HepG2 (cell line): ENCODE measurements at regions not wholly inside any gene's neighbourhood (a gene's known extent, or its start where the extent isn't known, plus 50 kb on each side); places are given as distances from the start of the nearest gene placed in this dataset.

Source experiments
- LCORL ChIP-seq, 2 experiments: fragments of 450-650 bp in 1 of 2; sonication (generic) in 1 of 2; formaldehyde crosslinking in 1 of 2; IDR thresholded peaks; 2 replicates each; pipeline versions ENCODE4 v1.5.0 to v1.6.1; 2017 to 2020; ENCODE audit warnings: antibody characterized with exemption in 1 of 2, missing genetic modification reagents in 1 of 2
- NCOA2 ChIP-seq: sonication (generic); formaldehyde crosslinking; IDR thresholded peaks from 2 replicates; pipeline ENCODE4 v1.8.0; 2022; ENCODE audit warnings: inconsistent platforms
- SNAPC5 ChIP-seq: sonication (generic); formaldehyde crosslinking; IDR thresholded peaks from 2 replicates; pipeline ENCODE4 v1.8.1; 2023; ENCODE audit warnings: mild to moderate bottlenecking, missing genetic modification reagents, borderline replicate concordance
- TAF1 ChIP-seq: sonication (generic); formaldehyde crosslinking; IDR thresholded peaks from 2 replicates; pipeline ENCODE4 v1.4.0; 2020; ENCODE audit warnings: missing genetic modification reagents

- TF ChIP-seq NCOA2 (CRISPR knock-in tag) = no peak
- TF ChIP-seq SNAPC5 (CRISPR knock-in tag) = no peak
- no peak for TF ChIP-seq LCORL (IDR thresholded peaks at IDR 0.05)
- TF ChIP-seq LCORL (CRISPR knock-in tag; IDR thresholded peaks at IDR 0.05) = no peak
- no peak for TF ChIP-seq TAF1 (CRISPR knock-in tag)
These were observed 170.6 kb downstream of the BMP4 start for GRCh38 chr14:53786045-53786444.
